ENCODE measurements at regions not wholly inside any gene's neighbourhood (a gene's known extent, or its start where the extent isn't known, plus 50 kb on each side); places are given as distances from the start of the nearest gene placed in this dataset.

- TF ChIP-seq, protein P1, sequence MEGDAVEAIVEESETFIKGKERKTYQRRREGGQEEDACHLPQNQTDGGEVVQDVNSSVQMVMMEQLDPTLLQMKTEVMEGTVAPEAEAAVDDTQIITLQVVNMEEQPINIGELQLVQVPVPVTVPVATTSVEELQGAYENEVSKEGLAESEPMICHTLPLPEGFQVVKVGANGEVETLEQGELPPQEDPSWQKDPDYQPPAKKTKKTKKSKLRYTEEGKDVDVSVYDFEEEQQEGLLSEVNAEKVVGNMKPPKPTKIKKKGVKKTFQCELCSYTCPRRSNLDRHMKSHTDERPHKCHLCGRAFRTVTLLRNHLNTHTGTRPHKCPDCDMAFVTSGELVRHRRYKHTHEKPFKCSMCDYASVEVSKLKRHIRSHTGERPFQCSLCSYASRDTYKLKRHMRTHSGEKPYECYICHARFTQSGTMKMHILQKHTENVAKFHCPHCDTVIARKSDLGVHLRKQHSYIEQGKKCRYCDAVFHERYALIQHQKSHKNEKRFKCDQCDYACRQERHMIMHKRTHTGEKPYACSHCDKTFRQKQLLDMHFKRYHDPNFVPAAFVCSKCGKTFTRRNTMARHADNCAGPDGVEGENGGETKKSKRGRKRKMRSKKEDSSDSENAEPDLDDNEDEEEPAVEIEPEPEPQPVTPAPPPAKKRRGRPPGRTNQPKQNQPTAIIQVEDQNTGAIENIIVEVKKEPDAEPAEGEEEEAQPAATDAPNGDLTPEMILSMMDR (IDR thresholded peaks at IDR 0.05), result no peak
- no peak for TF ChIP-seq POLR2A (IDR thresholded peaks at IDR 0.05)
Observed at GRCh38 chrX:25180242-25180641, 164.5 kb upstream of the ARX start.
